NCI-H774 (cell line): ENCODE measurements at regions not wholly inside any gene's neighbourhood (a gene's known extent, or its start where the extent isn't known, plus 50 kb on each side); places are given as distances from the start of the nearest gene placed in this dataset.

ENCODE experiments used
- DNase-seq: peaks from one replicate; lab custom pipeline; 2025; lab: John Stamatoyannopoulos, UW

GRCh38 chr10:1950803-1951495, 213.6 kb upstream of the ADARB2 start:
- DNase-seq, result no peak

- no peak for DNase-seq
These were observed 210.2 kb upstream of the ADARB2 start for GRCh38 chr10:1947464-1948003.

- no peak for DNase-seq
These were observed 207.2 kb upstream of the ADARB2 start for GRCh38 chr10:1944487-1944886.

GRCh38 chr10:1942478-1942877, 205.2 kb upstream of the ADARB2 start:
- no peak for DNase-seq

- DNase-seq, result no peak
These were observed 201.7 kb upstream of the ADARB2 start for GRCh38 chr10:1939016-1939415.

GRCh38 chr10:1938317-1938716, 201.0 kb upstream of the ADARB2 start:
- no peak for DNase-seq

GRCh38 chr10:1935912-1936311, 198.6 kb upstream of the ADARB2 start:
- no peak for DNase-seq

- no peak for DNase-seq
These were observed 195.9 kb upstream of the ADARB2 start for GRCh38 chr10:1933215-1933614.

- DNase-seq, result no peak
These were observed 195.4 kb upstream of the ADARB2 start for GRCh38 chr10:1932692-1933094.

- no peak for DNase-seq
These were observed 191.3 kb upstream of the ADARB2 start for GRCh38 chr10:1928606-1929005.

- no peak for DNase-seq
These were observed 186.7 kb upstream of the ADARB2 start for GRCh38 chr10:1923998-1924397.

GRCh38 chr10:1923586-1923985, 186.3 kb upstream of the ADARB2 start:
- no peak for DNase-seq

GRCh38 chr10:1920941-1921340, 183.6 kb upstream of the ADARB2 start:
- no peak for DNase-seq

- DNase-seq, result no peak
These were observed 182.8 kb upstream of the ADARB2 start for GRCh38 chr10:1920127-1920526.

GRCh38 chr10:1911771-1912170, 174.4 kb upstream of the ADARB2 start:
- no peak for DNase-seq

- DNase-seq, result no peak
These were observed 166.7 kb upstream of the ADARB2 start for GRCh38 chr10:1903982-1904381.

- DNase-seq, result no peak
These were observed 158.8 kb upstream of the ADARB2 start for GRCh38 chr10:1896153-1896552.

GRCh38 chr10:1895691-1896090, 158.4 kb upstream of the ADARB2 start:
- DNase-seq, result no peak

- no peak for DNase-seq
These were observed 157.6 kb upstream of the ADARB2 start for GRCh38 chr10:1894912-1895311.

- no peak for DNase-seq
These were observed 156.6 kb upstream of the ADARB2 start for GRCh38 chr10:1893941-1894340.

GRCh38 chr10:1886039-1886438, 148.7 kb upstream of the ADARB2 start:
- DNase-seq, result no peak

GRCh38 chr10:1882728-1883127, 145.4 kb upstream of the ADARB2 start:
- DNase-seq, result no peak

- DNase-seq, result no peak
These were observed 144.9 kb upstream of the ADARB2 start for GRCh38 chr10:1882180-1882579.

GRCh38 chr10:1881636-1882035, 144.3 kb upstream of the ADARB2 start:
- DNase-seq, result no peak
